ENCODE measurements at regions not wholly inside any gene's neighbourhood (a gene's known extent, or its start where the extent isn't known, plus 50 kb on each side); places are given as distances from the start of the nearest gene placed in this dataset.

DNA sequence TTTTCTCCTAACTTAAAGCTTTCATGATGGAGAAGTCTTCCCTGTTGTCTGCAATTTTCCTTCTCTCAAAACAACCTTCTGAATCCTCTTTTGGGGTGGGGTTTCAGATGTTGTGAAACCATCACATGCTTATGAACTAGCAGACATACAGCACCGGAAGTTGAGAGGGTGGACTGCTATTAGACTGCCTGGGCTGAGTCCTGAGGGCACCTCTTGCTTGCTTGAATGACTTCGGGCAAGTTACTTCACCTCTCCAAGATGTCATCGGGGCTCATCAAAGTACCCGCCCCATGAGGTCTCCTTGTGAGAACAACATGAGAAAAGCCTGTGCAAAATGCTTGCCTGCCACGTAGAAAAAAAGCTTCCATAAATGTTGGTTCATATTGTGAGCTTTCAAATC lies 89.6 kb downstream of the CCDC185 start (continued):
- TF ChIP-seq BACH1 (IDR thresholded peaks at IDR 0.05; ENCODE audit: borderline replicate concordance) (no peak), BRCA1 (IDR thresholded peaks at IDR 0.05; ENCODE audit: low read depth, low read length) (no peak), MXI1 (IDR thresholded peaks at IDR 0.05; ENCODE audit: low read depth, low read length) (no peak), HDAC6 (IDR thresholded peaks at IDR 0.05; ENCODE audit: unreplicated experiment) (no peak)

DNA sequence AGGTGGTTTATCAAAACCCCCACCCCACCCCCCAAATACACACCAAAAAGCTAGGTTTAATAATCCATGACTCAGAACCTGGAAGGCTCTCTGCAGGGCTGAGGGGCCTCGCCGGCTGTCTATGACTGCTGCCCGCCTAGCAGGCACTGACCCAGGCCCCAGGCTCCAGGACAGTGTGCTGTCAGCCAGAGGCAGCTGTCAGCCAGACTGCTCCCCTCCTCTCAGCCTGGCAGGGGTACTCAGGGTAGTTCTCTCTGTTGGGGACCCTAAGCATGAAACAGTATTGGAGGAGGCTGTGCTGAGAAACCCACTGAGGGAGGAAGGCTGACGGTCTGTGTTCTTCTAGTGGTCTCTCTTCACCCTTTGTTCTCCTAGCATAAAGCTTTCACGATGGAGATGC lies 90.3 kb downstream of the CCDC185 start:
- H3K9ac ChIP-seq (ENCODE audit: control insufficient read depth, insufficient read depth, low read length) = no peak overlapping the region
- H3K9me3 ChIP-seq (replicated peaks; ENCODE audit: control insufficient read depth, insufficient read depth, low read length) = no peaks in the 10 kb centered on the region
- no peak overlapping the region for H3K27ac ChIP-seq (ENCODE audit: control insufficient read depth, insufficient read depth)
- SMC1A ChIA-PET (ENCODE audit: uncharacterized antibody, unreplicated experiment) = interaction anchor here (0.9 to 2.5 kb wide), 2 partner anchors 12 to 67 kb away, joined by 3 to 7 read pairs; no protein-coding TSS in a partner anchor
- FAIRE-seq (no peak), ATAC-seq (no peak), DNase-seq (ENCODE audit: low read depth, low spot score) (no peak)
- CTCF ChIA-PET = interaction anchor here (1.4 to 1.5 kb wide), 3 partner anchors 10 to 350 kb away, joined by 4 to 6 read pairs (median 4); no protein-coding TSS in a partner anchor
- in situ Hi-C loops (cut with MboI) (no loop called here), intact Hi-C loops (cut with micrococcal nuclease; ENCODE audit: unreplicated experiment) (no loop called here)
- H3K4me2 ChIP-seq (ENCODE audit: control insufficient read depth, insufficient read depth) = no peak overlapping the region
- no TSS peak for BruUV-seq (replicated peaks)
- H3K27me3 ChIP-seq (replicated peaks in 1 of 2; ENCODE audit: control insufficient read depth in 2 of 2, insufficient read depth in 2 of 2, low read length in 1 of 2) = peaks cover 0 to 1% of the 10 kb centered on the region in 2 experiments; a peak in 1 of 4 replicates
- POLR2A ChIA-PET = interaction anchor here (0.7 kb wide), 1 partner anchor 578 kb away, joined by 3 read pairs; no protein-coding TSS in a partner anchor
- RAD21 ChIA-PET (ENCODE audit: unreplicated experiment) = interaction anchor here (0.6 kb wide), 1 partner anchor 263 kb away, joined by 3 read pairs; no protein-coding TSS in a partner anchor
- no peaks in the 10 kb centered on the region for H4K20me1 ChIP-seq (ENCODE audit: control insufficient read depth, insufficient read depth)
- H3K4me1 ChIP-seq (ENCODE audit: control insufficient read depth, insufficient read depth, low read length) = peaks cover 4% of the 10 kb centered on the region; the same call in 1 of the 2 replicates
- WGBS (ENCODE audit: insufficient coverage, insufficient replicate concordance, low lambda C conversion rate, missing lambda C conversion rate) = 13% methylated on average over 5 of the region's 5 CpGs
- H3K4me3 ChIP-seq = no peak overlapping the region
- H2AFZ ChIP-seq (ENCODE audit: control insufficient read depth, low read depth, low read length) = no peak overlapping the region
- TF ChIP-seq, protein P1, sequence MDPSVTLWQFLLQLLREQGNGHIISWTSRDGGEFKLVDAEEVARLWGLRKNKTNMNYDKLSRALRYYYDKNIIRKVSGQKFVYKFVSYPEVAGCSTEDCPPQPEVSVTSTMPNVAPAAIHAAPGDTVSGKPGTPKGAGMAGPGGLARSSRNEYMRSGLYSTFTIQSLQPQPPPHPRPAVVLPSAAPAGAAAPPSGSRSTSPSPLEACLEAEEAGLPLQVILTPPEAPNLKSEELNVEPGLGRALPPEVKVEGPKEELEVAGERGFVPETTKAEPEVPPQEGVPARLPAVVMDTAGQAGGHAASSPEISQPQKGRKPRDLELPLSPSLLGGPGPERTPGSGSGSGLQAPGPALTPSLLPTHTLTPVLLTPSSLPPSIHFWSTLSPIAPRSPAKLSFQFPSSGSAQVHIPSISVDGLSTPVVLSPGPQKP (IDR thresholded peaks at IDR 0.05; ENCODE audit: low read depth, low read length) = no peak
- TF ChIP-seq SMAD5 (IDR thresholded peaks at IDR 0.05; ENCODE audit: low read depth) = no peak
- TF ChIP-seq, protein P2, sequence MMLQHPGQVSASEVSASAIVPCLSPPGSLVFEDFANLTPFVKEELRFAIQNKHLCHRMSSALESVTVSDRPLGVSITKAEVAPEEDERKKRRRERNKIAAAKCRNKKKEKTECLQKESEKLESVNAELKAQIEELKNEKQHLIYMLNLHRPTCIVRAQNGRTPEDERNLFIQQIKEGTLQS (IDR thresholded peaks at IDR 0.05; ENCODE audit: borderline replicate concordance, extremely low read depth, low read depth, low read length) = no peak
- H3K79me2 ChIP-seq (ENCODE audit: control insufficient read depth, insufficient read depth, low read length) = no peaks in the 10 kb centered on the region
- no peaks in the 10 kb centered on the region for H3K36me3 ChIP-seq (ENCODE audit: control insufficient read depth in 2 of 2, insufficient read depth in 2 of 2, low read length in 1 of 2)
